WERI-Rb-1 (cell line): ENCODE measurements at regions not wholly inside any gene's neighbourhood (a gene's known extent, or its start where the extent isn't known, plus 50 kb on each side); places are given as distances from the start of the nearest gene placed in this dataset.

Experiments
- DNase-seq: peaks from one replicate; pipeline ENCODE4 v3.0.0-alpha.2; 2020
- H3K27ac ChIP-seq: fragments of 250-450 bp; sonication (Bioruptor Pico); 2 replicates; pipeline ENCODE4 v1.5.1; 2020; ENCODE audit warnings: mild to moderate bottlenecking, moderate library complexity
- H3K27me3 ChIP-seq: fragments of 250-450 bp; sonication (Bioruptor Pico); 2 replicates; pipeline ENCODE4 v1.5.1; 2021; ENCODE audit warnings: mild to moderate bottlenecking, low read depth, moderate library complexity; ENCODE audit not compliant: insufficient read depth, severe bottlenecking
- H3K36me3 ChIP-seq: fragments of 250-450 bp; sonication (Bioruptor Pico); 2 replicates; pipeline ENCODE4 v1.5.1; 2020; ENCODE audit warnings: mild to moderate bottlenecking, moderate library complexity
- H3K4me3 ChIP-seq: 2 replicates; pipeline ENCODE4 v1.5.1; 2011; ENCODE audit warnings: low read depth, mild to moderate bottlenecking, control low read depth, low read length
- H3K9me3 ChIP-seq: fragments of 250-450 bp; sonication (Bioruptor Pico); 2 replicates; pipeline ENCODE4 v1.5.1; 2021; ENCODE audit warnings: mild to moderate bottlenecking, moderate library complexity; ENCODE audit not compliant: severe bottlenecking
- CTCF ChIP-seq: IDR thresholded peaks from 2 replicates; pipeline ENCODE4 v1.5.1; 2011; ENCODE audit warnings: low read depth, mild to moderate bottlenecking, control low read depth, inconsistent platforms, low read length

DNA sequence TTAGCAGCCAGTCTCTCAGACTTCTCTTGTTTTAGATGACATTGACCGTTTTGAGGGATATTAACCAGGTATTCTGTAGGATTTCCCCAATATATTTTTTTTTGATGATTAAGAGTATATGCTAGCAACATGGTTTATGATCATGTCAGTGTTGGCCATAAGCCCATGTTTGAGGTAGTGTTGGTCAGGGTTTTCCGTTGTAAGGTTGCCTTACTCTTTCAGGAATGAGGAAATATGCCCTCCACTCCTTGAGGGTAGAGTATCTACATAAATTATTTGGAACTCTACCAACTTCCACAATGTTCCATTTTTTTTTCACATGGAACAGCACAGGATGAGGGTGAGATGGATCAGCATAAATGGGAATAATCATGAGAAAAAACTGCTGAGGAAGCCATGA, 188.4 kb upstream of the PRDM9 start:
- H3K9me3 ChIP-seq: no peaks in the 10 kb centered on the region
- DNase-seq: no peak
- H3K36me3 ChIP-seq: no peaks in the 10 kb centered on the region
- no peak overlapping the region for H3K27ac ChIP-seq
- H3K4me3 ChIP-seq: no peak overlapping the region
- TF ChIP-seq CTCF: no peak
- H3K27me3 ChIP-seq: no peaks in the 10 kb centered on the region

- no peak for TF ChIP-seq CTCF
- no peak for DNase-seq
- H3K27me3 ChIP-seq: no peaks in the 10 kb centered on the region
- no peaks in the 10 kb centered on the region for H3K9me3 ChIP-seq
- no peak overlapping the region for H3K27ac ChIP-seq
- H3K36me3 ChIP-seq: no peaks in the 10 kb centered on the region
- H3K4me3 ChIP-seq: no peak overlapping the region
Measured at GRCh38 chr5:23318166-23318565, 189.2 kb upstream of the PRDM9 start.

DNA sequence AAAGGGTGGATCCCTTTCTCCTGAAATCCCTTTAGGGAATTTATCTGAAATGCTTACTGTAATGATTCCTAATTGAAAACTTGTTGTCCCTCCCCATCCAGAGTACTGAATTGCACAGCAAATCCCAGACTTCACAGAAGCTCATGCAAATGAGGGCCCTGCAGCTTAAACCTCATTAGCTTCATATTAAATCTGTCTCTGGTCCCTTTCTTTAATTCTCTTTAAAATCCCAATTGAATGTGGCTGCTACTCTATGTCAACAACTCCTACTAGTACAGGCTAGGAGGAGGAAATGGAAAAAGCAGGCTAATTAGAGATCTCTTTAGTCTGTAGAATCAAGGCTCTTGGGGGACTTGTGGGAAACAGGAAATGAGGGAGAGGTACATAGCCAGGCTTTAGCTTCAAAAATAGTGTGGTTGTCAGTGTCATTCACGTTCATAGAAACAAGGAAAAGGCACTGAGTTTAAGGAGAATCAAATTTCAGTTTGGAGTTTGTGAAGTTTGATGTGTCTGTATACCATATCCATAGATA, 191.3 kb upstream of the PRDM9 start:
- TF ChIP-seq CTCF: no peak

DNA sequence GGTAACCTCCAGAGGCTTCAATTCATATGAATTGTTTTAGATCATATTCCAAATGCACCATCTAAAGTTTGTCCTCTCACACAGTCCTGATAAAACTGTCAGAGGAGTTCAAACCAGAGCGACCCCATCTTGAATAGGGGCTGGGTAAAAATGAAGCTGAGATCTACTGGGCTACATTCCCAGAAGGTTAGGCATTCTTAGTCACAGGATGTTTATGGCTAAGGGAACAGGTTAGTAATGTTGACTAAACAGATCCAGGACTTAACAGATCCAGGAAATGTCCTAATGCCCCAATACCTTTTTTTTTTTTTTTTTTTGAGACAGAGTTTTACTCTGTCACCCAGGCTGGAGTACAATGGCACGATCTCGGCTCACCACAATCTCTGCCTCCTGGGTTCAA, 192.6 kb upstream of the PRDM9 start:
- no peak for TF ChIP-seq CTCF
- no peak for DNase-seq
- H3K9me3 ChIP-seq: no peaks in the 10 kb centered on the region
- no peaks in the 10 kb centered on the region for H3K27me3 ChIP-seq
- H3K36me3 ChIP-seq: no peaks in the 10 kb centered on the region
- H3K27ac ChIP-seq: no peak overlapping the region
- H3K4me3 ChIP-seq: no peak overlapping the region

More for the DNA sequence above, 191.3 kb upstream of the PRDM9 start:
- Histone ChIP-seq H3K27ac (no peak overlapping the region), H3K27me3 (no peaks in the 10 kb centered on the region), H3K4me3 (no peak overlapping the region), H3K36me3 (no peaks in the 10 kb centered on the region), H3K9me3 (no peaks in the 10 kb centered on the region)
- no peak for DNase-seq

DNA sequence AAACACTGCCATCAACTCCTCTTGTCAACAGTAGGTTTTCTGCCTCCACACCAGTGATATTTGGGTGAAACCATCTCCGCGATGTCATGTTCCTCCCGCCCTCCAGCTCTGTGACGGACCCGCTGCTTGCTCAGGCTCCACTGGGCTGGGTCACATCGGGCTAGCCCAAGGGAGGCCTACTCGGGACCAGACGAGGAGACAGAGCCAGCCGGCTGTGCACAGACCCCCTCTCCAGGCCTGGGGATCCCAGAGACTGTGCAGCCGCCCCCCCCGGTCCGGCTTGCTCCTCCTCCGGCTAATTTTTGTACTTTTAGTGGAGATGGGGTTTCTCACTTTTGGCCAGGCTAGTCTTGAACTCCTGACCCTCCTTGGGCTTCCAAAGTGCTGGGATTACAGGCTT, 202.4 kb upstream of the PRDM9 start:
- no peak for DNase-seq
- H3K4me3 ChIP-seq: no peak overlapping the region
- TF ChIP-seq CTCF: no peak

DNA sequence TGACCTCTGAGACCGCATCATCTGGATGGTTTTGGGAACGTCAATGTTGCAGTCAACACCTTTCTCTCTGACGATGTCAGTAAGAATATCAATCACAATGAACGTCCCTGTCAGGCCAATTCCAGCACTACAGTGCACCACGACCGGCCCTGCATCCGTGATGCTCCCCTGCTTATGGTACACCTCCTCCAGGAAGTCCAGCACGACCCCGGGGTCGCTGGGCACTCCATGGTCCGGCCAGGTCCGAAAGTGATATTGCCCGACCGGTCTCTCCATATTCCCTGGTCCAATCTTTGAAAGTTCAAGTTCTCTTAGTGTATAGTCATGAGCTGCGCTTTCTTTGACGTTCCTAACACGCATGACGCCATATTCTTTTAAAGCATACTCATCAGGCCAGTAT, 203.6 kb upstream of the PRDM9 start:
- TF ChIP-seq CTCF: no peak

More for the DNA sequence above, 202.4 kb upstream of the PRDM9 start:
- no peaks in the 10 kb centered on the region for H3K9me3 ChIP-seq
- no peak overlapping the region for H3K27ac ChIP-seq
- H3K36me3 ChIP-seq: no peaks in the 10 kb centered on the region
- no peaks in the 10 kb centered on the region for H3K27me3 ChIP-seq

More for the DNA sequence above, 203.6 kb upstream of the PRDM9 start:
- DNase-seq: no peak
- H3K27me3 ChIP-seq: no peaks in the 10 kb centered on the region
- no peak overlapping the region for H3K4me3 ChIP-seq
- no peak overlapping the region for H3K27ac ChIP-seq
- no peaks in the 10 kb centered on the region for H3K9me3 ChIP-seq
- no peaks in the 10 kb centered on the region for H3K36me3 ChIP-seq
